Adrenal gland (tissue), 5 donors: ENCODE measurements at regions not wholly inside any gene's neighbourhood (a gene's known extent, or its start where the extent isn't known, plus 50 kb on each side); places are given as distances from the start of the nearest gene placed in this dataset.

Experiments used
- POLR2A ChIP-seq, 2 donors: fragments of 450-650 bp; IDR thresholded peaks; one replicate each; pipeline ENCODE4 v1.6.1; 2017; ENCODE audit warnings: antibody characterized with exemption in 2 of 2, mild to moderate bottlenecking in 2 of 2, moderate library complexity in 1 of 2
- TF ChIP-seq, protein P1 (sequence below), 6 experiments: fragments of 450-650 bp in 4 of 6; fragments of 200-600 bp in 2 of 6; sonication (generic) in 1 of 6; IDR thresholded peaks; 1 replicate in 5 of 6; 2 replicates in 1 of 6; pipeline versions ENCODE4 v1.5.1 to v1.8.0; 2016 to 2021; ENCODE audit warnings: antibody characterized with exemption in 6 of 6, mild to moderate bottlenecking in 2 of 6, moderate library complexity in 1 of 6
- donor health status: DM: no; HTN: no; CAD: no.

DNA sequence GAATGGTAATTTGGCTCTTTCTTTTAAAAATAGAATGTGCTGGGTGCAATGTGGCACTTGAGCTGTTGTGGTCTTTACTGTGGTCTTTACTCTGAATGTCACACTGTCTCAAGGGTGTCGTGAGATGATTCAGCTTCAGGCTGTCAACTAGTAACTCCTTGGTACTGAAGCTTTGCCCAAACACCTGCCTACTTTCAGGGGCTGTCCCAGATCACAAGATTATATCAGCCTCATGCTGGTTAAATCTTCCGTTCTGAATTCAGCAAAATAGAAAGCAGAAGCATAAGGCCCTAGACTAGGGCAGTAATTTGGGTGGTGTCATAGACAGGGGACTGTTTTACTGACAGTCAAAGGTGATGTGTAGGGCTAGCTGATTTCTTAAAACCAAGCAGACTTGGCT is 110.9 kb downstream of the BAMBI start:
- no peak for TF ChIP-seq POLR2A (IDR thresholded peaks at IDR 0.05)
- TF ChIP-seq, protein P1, sequence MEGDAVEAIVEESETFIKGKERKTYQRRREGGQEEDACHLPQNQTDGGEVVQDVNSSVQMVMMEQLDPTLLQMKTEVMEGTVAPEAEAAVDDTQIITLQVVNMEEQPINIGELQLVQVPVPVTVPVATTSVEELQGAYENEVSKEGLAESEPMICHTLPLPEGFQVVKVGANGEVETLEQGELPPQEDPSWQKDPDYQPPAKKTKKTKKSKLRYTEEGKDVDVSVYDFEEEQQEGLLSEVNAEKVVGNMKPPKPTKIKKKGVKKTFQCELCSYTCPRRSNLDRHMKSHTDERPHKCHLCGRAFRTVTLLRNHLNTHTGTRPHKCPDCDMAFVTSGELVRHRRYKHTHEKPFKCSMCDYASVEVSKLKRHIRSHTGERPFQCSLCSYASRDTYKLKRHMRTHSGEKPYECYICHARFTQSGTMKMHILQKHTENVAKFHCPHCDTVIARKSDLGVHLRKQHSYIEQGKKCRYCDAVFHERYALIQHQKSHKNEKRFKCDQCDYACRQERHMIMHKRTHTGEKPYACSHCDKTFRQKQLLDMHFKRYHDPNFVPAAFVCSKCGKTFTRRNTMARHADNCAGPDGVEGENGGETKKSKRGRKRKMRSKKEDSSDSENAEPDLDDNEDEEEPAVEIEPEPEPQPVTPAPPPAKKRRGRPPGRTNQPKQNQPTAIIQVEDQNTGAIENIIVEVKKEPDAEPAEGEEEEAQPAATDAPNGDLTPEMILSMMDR (IDR thresholded peaks at IDR 0.05): no peak
